BE2C (cell line): ENCODE measurements at regions not wholly inside any gene's neighbourhood (a gene's known extent, or its start where the extent isn't known, plus 50 kb on each side); places are given as distances from the start of the nearest gene placed in this dataset.

ENCODE experiments used
- DNase-seq: peaks from one replicate; pipeline ENCODE4 v3.0.0-alpha.2; 2020
- H3K27me3 ChIP-seq: fragments of 250-450 bp; sonication (Bioruptor Pico); 2 replicates; pipeline ENCODE4 v1.5.1; 2020; ENCODE audit warnings: mild to moderate bottlenecking
- H3K36me3 ChIP-seq: fragments of 250-450 bp; sonication (Bioruptor Pico); 2 replicates; pipeline ENCODE4 v1.5.1; 2020; ENCODE audit warnings: mild to moderate bottlenecking
- H3K4me1 ChIP-seq: fragments of 250-450 bp; sonication (Bioruptor Pico); 2 replicates; pipeline ENCODE4 v1.5.1; 2020
- H3K4me3 ChIP-seq: 2 replicates; pipeline ENCODE4 v1.5.1; 2011; ENCODE audit warnings: low read depth, low read length
- H3K9me3 ChIP-seq: fragments of 250-450 bp; sonication (Bioruptor Pico); 2 replicates; pipeline ENCODE4 v1.5.1; 2020
- TF ChIP-seq, protein P1 (sequence below): IDR thresholded peaks from 2 replicates; pipeline ENCODE4 v1.5.1; 2012; ENCODE audit warnings: mild to moderate bottlenecking, low read depth, low read length

DNA sequence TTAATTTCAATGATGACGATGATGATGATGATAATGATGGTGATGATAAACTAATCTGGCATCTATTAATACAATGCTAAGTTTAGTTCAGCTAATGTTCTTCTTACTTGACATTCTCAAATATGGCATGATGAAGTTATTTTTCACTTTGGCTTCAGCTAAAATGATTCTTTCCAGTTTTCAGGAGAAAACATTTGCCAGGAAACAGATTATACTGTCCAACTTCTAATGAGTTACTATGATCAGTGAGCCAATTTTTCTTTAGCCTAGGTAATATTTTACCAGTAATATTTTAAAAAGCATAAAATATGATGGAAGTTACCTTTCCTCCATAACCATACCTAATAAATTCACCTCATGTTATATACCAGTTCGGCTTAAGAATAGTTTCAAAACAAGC, 245.7 kb upstream of the CSNK1A1L start:
- no peaks in the 10 kb centered on the region for H3K27me3 ChIP-seq
- H3K9me3 ChIP-seq: no peaks in the 10 kb centered on the region
- H3K4me1 ChIP-seq: no peaks in the 10 kb centered on the region
- H3K4me3 ChIP-seq: no peak overlapping the region
- DNase-seq: no peak
- no peaks in the 10 kb centered on the region for H3K36me3 ChIP-seq
- TF ChIP-seq, protein P1, sequence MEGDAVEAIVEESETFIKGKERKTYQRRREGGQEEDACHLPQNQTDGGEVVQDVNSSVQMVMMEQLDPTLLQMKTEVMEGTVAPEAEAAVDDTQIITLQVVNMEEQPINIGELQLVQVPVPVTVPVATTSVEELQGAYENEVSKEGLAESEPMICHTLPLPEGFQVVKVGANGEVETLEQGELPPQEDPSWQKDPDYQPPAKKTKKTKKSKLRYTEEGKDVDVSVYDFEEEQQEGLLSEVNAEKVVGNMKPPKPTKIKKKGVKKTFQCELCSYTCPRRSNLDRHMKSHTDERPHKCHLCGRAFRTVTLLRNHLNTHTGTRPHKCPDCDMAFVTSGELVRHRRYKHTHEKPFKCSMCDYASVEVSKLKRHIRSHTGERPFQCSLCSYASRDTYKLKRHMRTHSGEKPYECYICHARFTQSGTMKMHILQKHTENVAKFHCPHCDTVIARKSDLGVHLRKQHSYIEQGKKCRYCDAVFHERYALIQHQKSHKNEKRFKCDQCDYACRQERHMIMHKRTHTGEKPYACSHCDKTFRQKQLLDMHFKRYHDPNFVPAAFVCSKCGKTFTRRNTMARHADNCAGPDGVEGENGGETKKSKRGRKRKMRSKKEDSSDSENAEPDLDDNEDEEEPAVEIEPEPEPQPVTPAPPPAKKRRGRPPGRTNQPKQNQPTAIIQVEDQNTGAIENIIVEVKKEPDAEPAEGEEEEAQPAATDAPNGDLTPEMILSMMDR: no peak

DNA sequence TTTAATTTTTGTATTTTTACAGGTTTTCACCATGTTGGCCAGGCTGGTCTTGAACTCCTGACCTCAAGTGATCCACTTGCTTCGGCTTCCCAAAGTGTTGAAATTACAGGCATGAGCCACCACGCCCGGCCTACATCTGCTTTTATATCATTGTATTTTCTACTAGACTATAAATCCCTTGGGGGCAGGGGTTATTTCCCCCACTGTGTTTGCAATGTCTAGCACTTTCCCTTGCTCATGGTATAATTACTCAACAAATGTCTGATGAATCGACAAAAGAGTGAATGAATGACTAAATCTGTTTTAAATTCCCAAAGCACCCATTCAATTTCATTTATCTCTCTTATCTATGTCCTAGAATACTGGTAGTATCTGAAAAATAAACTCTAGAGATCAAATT, 244.5 kb upstream of the CSNK1A1L start:
- no peaks in the 10 kb centered on the region for H3K9me3 ChIP-seq
- H3K4me3 ChIP-seq: no peak overlapping the region
- H3K4me1 ChIP-seq: no peaks in the 10 kb centered on the region
- no peaks in the 10 kb centered on the region for H3K36me3 ChIP-seq
- H3K27me3 ChIP-seq: no peaks in the 10 kb centered on the region
- no peak for DNase-seq
- TF ChIP-seq, protein P1: no peak

DNA sequence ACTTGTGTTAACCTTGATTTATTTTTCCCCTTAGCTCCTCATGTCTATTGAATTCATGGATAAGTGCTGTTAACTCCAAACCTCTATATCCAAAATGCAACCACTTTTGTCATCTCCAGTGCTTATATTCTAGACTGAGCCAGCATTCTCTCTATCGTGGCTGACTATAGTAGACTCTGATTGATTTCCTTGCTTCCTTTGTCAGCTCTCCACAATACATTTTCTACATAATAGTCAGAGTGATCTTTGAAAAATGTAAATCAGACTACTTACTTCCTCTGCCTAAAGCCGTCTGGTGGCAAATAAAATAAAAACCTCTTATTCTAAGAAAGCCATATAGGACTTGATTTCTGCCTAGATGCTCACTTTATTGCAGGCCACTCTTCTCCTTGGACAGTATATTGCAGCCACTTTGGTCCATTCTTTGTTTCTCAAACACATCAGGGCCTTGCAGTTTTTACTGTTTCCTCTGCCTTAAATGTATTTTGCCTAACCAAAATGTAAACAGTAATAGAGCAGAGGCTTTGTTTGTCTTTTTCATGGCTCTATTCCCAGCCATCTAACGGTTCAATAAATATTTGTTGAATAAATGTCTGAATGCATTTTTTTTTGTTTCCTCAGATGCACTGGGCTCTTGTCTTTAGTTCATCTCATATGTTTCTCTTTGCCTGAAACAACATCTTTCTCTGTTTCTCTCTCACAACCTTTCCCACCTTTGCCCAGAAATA, 243.6 kb upstream of the CSNK1A1L start:
- TF ChIP-seq, protein P1: no peak
- Histone ChIP-seq H3K27me3 (no peaks in the 10 kb centered on the region), H3K4me1 (no peaks in the 10 kb centered on the region), H3K9me3 (no peaks in the 10 kb centered on the region), H3K4me3 (no peak overlapping the region), H3K36me3 (no peaks in the 10 kb centered on the region)
- DNase-seq: no peak

DNA sequence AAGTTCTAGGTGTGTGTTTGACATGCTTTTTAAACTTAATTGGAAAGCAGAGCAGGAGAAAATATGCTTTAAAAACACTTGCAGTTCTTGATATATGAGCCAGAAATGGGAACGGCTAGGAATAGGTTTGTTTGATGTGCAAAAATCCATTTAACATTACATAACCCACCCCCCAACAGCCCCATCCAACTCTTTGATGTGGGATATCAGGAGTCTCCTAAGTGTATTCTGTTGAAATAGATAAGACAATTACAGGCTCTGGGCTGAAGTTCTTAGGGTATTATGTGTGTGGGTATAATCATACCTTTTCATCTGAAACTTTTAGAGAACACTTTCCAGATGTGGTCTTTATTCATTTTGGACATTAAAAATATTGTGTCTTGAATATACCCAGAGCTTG, 240.4 kb upstream of the CSNK1A1L start:
- TF ChIP-seq, protein P1: no peak
- no peaks in the 10 kb centered on the region for H3K27me3 ChIP-seq

DNA sequence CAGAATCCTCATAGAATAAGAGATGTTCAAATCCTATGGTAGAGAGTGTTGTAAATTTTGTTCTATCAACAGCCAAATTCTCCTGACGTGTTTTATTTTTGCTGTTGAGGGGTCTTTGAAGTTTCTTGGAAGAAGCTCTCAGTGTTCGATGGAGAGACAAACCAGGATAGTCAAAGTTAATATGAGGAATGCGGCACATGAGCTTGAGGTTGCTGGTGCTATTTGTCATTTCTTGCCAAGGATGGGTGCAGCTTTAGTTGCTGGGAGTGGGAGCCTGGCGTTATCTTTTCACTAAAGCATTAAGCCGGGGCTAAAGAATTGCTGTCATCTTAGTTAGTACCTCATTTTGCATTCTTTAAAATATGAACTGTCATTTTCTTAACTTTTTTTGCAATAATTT, 239.9 kb upstream of the CSNK1A1L start:
- Histone ChIP-seq H3K4me1 (no peaks in the 10 kb centered on the region), H3K36me3 (no peaks in the 10 kb centered on the region), H3K9me3 (no peaks in the 10 kb centered on the region), H3K27me3 (no peaks in the 10 kb centered on the region), H3K4me3 (no peak overlapping the region)
- no peak for DNase-seq
- TF ChIP-seq, protein P1: no peak

More for the DNA sequence above, 240.4 kb upstream of the CSNK1A1L start:
- no peaks in the 10 kb centered on the region for H3K9me3 ChIP-seq
- DNase-seq: no peak
- no peaks in the 10 kb centered on the region for H3K4me1 ChIP-seq
- H3K36me3 ChIP-seq: no peaks in the 10 kb centered on the region
- no peak overlapping the region for H3K4me3 ChIP-seq

DNA sequence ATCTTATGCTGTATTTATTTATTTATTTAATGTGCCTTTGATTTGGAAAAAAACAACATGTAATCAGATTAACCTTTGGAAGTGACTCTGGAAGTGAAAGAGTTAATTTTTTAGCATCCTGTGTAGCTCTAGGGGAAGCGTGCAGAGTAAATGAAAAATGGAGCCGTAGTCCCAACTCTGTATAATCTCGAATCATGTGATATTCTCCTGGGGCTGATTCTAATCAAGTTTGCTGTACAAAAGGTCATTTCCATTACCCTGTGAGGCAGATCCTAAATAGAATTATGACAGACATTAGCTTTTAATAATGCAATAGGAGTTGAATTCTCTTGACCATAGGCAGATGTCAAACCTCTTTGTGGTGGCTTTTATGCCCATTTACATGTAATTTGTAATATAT, 238.6 kb upstream of the CSNK1A1L start:
- TF ChIP-seq, protein P1: no peak
- Histone ChIP-seq H3K36me3 (no peaks in the 10 kb centered on the region), H3K9me3 (no peaks in the 10 kb centered on the region), H3K4me3 (no peak overlapping the region), H3K27me3 (no peaks in the 10 kb centered on the region), H3K4me1 (no peaks in the 10 kb centered on the region)
- no peak for DNase-seq
